Astrocyte (in vitro differentiated cells and primary cell): ENCODE measurements at regions not wholly inside any gene's neighbourhood (a gene's known extent, or its start where the extent isn't known, plus 50 kb on each side); places are given as distances from the start of the nearest gene placed in this dataset.

Experiments used
- EZH2 ChIP-seq: IDR thresholded peaks from 2 replicates; pipeline ENCODE4 v1.6.1; 2012; ENCODE audit warnings: mild to moderate bottlenecking, low read length, inconsistent platforms; ENCODE audit not compliant: insufficient read depth
- TF ChIP-seq, protein P1 (sequence below): IDR thresholded peaks from 2 replicates; pipeline ENCODE4 v1.5.1; 2011; ENCODE audit warnings: low read depth, mild to moderate bottlenecking, inconsistent platforms, low read length, moderate library complexity; ENCODE audit not compliant: insufficient read depth

DNA sequence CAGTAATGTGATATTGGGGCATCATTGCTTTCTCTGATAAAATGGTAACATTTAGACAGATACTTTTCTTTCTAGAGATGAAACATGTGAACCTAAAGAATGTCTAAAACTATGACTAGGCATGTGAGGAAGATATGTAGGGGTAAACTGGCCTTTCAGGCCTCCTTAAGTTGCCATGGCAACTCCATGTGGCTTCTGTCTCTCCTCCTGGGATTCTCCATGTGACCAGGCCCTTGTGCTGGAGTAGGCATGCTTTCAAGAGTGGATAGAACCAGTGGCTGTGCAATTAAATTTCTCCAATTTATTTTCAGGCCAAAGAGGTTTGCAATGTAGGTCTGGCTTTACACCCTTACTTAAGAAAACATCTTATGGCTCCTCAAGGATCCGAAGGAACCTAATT lies 130.8 kb downstream of the OLFM4 start:
- TF ChIP-seq, protein P1, sequence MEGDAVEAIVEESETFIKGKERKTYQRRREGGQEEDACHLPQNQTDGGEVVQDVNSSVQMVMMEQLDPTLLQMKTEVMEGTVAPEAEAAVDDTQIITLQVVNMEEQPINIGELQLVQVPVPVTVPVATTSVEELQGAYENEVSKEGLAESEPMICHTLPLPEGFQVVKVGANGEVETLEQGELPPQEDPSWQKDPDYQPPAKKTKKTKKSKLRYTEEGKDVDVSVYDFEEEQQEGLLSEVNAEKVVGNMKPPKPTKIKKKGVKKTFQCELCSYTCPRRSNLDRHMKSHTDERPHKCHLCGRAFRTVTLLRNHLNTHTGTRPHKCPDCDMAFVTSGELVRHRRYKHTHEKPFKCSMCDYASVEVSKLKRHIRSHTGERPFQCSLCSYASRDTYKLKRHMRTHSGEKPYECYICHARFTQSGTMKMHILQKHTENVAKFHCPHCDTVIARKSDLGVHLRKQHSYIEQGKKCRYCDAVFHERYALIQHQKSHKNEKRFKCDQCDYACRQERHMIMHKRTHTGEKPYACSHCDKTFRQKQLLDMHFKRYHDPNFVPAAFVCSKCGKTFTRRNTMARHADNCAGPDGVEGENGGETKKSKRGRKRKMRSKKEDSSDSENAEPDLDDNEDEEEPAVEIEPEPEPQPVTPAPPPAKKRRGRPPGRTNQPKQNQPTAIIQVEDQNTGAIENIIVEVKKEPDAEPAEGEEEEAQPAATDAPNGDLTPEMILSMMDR: no peak
- TF ChIP-seq EZH2: no peak
